EL (cell line): ENCODE measurements at regions not wholly inside any gene's neighbourhood (a gene's known extent, or its start where the extent isn't known, plus 50 kb on each side); places are given as distances from the start of the nearest gene placed in this dataset.

Experiments
- DNase-seq: peaks from one replicate; pipeline ENCODE4 v3.0.0-alpha.2; 2016

DNA sequence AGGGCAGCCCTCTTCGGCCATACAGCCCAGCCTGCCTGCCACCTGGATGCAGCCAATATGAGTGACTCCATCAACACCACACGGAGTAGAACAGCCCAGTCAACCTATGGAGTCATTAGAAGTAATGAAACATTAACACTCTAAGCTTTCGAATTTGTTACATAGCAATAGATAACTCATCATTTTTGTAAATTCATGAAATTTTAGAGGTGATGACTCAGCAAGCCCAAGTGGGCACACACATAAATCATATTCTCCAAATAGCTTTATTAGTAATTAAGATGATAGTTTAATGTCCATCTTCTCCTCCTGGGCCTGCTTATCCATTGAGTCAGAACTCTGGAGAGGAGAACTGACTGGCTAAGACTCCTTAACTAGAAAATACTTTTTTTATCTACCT, 335.0 kb upstream of the KCNH8 start:
- no peak for DNase-seq

DNA sequence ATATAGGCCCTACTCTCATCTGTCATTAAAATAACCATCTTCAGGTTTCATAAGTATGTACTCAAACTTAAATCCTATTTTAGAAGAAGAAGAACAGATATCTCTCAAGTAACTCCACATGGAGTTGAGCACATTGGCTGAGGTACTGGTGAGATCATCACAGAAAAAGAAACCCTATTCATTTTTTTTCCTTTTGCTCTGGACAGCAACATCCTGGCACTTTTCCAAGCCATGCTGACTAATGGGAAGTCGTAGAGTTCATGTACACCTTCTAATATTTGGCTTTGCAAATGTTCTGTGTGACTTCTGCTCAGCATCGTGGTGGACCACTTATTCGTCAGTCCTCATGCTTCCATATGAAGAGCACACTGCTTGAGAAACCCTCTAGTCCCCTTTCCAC, 336.0 kb upstream of the KCNH8 start:
- peak; percentile 0 for DNase-seq

DNA sequence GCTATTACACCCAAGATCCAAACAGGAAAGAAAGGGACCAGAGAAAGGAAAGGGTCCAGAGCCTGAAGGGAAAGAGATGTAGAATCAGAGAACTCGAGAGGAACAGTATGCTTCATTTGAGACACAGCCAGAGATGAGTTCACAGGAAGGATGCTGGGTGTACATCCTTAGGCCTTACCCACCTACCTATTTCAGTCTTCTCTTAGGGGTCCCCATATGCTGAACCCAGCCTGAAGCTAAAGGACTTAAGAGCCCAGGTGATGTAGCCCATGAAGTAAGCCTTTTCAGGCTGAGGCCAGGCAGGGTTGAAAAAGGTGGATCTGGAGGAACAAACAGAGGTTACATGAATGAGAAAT, 338.0 kb upstream of the KCNH8 start:
- no peak for DNase-seq

DNA sequence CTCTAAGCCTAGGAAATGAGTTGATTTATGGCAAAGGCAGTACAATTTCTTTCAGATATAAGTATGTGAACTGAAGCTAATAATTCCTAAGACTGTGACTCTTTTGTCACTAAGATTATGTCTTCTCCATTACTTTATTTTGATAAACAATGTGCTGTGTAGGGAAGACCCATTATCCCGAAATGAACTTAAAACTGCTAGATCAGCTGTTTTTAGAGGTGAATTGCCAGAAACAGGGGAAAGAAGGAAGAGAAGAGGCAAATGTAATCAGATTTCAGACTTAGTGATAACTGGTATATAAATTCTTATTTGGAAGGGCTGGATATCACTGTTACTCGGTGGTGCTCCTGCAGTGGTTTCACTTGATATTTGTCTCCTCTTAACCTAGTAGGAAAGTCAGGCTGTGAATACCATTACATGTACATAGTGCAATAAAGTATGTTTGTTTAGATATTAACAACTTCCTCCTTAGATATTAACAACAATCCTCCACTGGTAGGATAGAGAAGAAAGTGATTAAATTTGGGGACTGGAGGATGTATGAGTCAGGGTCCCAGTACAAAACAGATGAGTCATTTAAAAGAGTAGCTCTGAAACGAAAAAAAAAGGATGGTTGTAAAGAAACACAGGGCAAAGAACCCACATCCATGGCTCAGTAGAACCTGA, 338.5 kb upstream of the KCNH8 start:
- no peak for DNase-seq

DNA sequence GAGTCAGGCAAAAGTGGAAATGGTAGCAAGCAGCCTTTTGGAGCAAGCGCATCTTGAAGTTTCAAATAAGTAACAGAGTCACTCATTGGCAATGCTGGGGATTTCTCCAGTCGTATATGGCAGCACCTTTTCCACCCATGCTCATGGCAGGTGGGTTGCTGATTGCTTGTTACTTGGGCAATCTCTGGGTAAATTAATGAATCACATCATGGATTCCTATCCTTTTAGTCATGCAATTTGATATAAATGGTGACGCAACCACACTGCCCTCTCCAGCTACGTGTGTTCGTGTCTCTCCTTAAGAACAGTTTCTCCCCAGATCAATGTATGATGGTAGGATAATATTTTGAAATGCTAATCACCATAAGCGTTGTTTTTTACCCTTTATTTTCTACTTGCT, 339.9 kb upstream of the KCNH8 start:
- no peak for DNase-seq

DNA sequence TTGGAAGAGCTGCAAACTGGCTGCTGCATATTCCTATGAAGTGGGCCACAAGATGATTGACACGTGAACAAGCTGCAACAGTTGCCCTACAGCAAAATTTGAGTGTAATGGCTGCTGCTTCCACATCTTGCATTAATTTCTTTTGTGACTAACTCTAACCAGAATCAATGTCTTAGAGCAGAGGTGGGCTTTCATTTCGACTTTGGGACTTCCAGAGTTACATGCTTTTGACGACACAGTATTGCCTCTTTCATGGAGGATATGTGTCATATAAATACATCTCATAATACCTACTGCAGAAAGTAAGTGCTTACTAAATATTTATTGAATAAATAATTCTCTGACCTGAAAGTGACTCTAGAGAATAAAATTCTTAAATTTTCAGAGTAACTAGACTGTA, 340.7 kb upstream of the KCNH8 start:
- DNase-seq = no peak

DNA sequence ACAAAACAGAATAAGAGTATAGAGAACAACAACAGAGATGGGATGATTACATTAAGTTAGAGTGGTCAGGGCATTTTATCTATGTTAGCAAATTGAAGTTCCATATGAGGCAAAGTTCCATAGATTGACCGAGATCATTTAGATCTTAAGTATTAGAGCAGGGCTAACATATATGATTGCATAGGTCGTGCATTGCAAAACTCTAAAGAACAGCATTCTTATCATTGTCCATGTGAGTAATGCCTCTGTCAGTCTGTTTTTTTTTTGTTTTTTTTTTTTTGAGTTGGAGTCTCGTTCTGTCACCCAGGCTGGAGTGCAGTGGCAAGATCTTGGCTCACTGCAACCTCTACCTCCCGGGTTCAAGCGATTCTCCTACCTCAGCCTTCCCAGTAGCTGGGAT, 341.7 kb upstream of the KCNH8 start:
- DNase-seq = no peak

DNA sequence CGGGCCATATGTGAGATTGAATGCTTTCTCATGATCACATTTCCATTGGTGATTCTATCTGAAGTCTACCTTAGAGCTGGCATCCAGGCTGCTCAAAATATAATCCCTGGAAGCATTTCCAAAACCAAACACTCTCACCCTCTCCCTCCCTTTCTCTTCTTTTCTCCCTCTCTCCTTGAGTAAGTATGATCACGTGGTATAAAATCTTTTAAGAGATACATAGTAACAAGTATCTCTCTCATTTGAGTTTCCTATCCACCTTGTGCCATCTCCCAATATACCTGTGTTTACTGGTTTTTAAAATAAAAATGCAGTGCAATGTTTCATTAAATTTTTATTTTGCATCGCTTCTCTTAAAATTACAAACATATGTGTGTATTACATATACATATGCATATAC, 350.9 kb upstream of the KCNH8 start:
- DNase-seq = no peak

DNA sequence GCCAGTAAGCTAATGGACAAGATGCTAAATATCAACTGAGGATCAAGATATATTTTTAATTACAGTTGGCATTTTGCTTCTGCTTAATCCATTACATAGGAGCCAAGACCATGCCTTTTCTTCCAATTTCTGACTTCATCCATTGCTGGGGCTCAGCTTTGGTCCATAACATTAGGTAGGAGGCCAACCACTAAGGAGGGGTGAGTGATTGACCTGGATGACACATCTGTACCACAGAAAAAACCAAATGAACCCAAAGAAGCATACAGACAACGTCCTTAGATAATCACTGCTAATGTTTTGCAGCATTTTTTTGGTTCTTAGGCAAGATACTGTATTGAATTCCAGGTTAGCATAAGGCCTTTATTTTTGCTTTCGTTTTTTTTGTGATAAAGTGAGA, 353.2 kb upstream of the KCNH8 start:
- no peak for DNase-seq

DNA sequence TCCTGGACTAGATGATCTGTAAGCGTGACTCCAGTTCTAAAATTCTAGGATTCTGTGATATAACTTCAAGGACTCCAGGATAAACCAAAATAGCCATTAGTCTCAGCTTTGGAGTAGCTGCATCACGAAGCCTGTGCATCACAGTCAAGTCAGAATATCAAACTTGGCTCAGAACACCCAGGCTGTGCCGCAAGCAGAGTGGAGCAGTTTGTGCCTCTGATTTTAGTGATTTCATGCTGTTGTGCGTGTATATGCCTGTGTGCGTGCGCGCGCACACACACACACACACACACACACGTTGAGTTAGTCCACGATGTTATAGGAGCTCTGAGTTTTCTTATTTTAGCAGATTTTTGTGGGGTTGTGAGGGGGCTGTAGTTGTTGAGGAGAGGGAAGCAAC, 356.6 kb upstream of the KCNH8 start:
- no peak for DNase-seq

DNA sequence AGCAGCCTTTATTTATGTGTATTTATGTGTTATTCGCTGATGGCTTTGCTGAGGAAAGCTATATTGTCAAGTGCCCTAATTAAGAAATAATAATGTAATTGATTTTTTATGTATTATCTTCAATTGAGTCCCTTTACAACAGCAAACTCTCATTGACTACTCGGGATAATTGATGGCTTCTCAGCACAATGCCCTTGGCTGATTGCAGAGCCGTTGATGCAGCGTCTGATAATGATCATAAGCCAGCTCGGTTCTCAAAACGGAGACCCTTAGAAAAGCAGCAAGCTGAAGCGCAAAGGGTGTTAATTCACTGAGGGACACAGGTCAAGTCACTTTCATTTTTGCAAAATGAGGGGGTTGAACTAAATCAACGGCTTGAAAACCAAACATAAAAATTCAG, 357.1 kb upstream of the KCNH8 start:
- no peak for DNase-seq

DNA sequence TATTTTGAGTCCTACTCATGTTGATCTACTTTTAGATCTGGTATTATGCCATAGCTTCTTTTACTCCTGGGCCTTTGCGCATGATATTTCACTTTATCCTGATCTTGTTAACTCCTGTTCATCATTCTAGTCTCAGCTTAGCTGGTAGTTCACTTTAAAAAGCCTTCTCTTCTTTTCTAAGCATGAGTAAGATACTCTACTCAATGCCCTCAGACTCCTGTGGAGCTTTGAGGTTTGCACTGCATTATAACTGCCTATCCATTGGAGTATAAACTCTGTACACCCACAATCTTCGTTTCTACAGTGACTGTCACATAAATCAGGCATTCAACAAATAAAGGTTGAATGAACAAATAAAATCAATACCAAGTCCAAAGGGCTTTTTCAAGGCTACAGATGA, 357.9 kb upstream of the KCNH8 start:
- DNase-seq = no peak

DNA sequence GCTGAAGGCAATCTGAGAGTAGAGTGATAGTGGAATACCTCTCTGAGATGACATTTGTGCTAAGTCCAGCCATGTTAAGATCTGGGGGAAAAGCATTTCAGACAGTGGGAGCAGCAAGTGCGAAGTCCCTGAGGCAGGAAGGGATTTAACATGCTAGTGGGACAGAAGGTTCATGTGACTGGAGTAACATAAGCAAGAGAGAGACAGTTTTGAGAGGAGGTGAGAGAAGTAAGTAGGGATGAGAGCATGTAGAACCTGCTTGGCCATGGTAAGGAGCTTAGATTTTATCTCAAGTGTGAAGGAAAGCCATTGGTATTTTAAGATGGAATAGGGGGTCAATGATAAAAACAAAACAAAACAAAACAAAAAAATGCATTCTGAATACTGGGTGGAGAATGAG, 358.6 kb upstream of the KCNH8 start:
- no peak for DNase-seq

DNA sequence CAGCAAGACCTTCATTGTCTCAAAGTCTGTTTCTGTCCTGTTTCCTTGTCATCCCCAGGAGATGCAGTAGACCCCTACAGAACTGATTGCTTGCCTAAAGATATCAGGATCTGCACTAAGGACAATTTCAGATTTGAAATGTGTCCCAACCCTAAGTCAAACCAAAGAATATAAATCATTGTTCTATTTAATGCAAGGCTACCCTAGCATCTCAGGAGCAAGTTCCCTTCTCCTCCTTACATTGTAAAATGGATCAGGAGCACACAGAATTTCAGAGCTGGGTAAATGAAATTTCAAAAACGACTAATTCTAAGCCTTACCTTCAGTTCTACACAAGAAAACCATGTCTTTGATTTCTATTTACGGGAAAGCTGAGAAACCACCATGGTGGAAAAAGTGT, 360.9 kb upstream of the KCNH8 start:
- DNase-seq = no peak

DNA sequence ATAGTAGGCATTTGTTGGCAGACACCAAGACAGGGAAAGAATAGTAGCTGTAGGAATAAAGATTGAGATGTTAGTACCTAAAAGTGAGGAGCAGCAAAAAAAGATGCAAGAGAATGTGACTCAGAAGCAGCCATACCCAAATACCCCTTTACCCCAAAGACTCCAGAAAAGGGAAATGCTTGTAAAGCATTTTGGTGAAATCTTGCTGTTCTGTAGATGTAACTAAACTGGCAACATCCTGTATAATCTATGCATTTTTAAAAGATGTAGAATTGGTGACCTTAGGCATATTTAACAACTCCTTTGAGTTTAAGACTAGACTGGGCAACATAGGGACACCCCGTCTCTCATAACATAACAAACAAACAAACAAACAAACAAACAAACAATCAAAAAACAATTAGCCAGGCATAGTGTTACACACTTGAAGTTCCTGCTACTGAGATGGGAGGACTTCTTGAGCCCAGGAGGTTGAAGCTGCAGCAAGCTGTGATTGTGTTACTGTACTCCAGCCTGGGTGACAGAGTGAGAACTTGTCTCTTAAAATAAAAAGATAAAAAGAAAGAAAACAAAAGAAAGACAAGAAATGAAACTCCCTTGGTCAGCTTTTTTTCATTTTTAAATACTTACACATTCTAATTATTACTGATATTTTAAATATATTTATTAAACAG, 361.5 kb upstream of the KCNH8 start:
- DNase-seq = no peak

DNA sequence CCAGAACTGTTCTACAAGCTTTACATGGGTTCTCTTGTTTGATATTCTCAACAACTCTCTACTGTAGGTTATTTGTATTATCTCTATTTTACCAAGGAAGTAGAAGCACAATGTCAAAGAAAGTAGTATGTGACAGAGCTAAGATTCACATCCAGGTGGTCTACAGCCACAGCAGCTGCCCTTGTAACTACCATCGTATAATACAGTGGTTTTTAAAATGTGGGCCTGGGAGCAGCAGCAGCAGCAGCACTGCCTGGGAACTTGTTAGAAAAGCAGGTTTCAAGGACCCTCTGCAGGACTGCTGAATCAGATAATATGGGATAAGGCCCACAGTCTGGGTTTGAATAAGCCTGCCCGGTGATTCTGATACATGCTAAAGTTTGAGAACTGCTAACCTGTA, 357.1 kb upstream of the SATB1 start:
- no peak for DNase-seq

DNA sequence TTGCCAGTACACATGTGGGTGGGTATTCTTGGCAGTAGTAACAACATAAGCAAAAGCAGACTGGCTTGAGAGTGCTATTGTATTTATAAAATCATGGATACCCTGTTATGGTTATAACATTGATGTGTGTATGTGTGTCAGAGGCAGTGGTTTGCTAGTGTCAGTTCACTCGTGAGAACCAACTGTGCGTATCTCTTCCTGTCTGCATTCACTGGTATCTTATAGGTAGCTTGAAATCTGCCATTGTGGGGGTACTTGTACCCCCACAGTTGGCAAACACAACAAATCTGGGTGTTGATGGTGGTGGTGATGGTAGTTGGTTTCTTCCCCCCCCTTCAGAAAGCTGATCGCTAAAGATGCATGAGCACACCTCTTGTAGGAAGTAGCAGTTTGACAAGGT, 355.8 kb upstream of the SATB1 start:
- DNase-seq = no peak

DNA sequence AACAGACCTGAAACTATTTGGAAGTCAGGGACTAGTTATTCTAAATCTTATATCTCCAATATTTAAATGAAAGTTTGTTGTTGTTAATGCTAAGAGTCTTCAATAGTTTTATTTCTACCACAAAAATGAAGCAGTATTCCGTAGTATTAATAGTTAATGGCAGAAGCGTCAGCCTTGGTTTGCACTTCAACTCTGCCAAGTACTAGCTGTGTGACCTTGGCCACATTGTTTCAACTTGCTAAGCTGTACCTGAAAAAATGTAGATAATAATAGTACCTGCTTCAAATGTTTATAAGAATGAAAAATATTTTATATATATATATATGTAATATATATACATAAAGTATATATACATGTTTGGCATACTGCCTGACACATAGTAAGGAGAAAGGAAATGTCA, 354.6 kb upstream of the SATB1 start:
- no peak for DNase-seq

DNA sequence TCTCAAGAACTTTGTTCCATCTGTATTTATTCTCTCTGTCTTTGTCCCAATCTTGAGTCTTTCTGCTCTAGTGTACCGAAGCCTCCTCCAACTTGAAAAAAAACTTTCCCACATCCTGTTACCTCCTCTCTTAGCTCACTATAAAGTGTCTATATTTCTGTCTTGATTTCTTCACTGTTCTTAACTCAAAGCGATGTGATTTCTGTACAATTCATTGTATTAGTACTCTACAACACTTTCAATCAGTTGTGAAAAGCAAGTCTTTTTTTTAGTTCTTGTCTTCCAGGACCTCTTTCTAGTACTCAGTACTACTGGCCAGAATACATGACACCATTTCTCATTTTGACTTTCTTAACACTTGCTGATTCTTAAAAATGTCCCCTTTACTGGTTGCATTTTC, 353.5 kb upstream of the SATB1 start:
- no peak for DNase-seq

DNA sequence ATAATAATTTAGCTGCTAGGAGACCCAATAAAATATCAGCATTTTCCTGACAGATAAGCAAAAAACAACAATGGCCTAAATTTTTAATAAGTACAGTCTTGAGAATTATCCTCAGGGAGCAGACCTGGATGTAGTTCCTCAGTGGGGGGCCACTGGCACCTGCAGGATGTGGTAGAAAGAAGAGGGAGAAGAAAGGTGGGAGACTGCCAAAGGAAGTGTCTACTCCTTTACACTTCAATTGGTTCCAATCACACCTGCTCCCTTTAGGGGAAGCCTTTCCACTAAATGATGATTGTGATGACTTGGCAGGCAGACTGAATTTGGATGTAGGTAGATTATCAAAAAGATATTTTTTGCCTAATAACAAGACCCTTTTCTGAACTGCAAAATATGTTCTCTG, 353.0 kb upstream of the SATB1 start:
- no peak for DNase-seq

DNA sequence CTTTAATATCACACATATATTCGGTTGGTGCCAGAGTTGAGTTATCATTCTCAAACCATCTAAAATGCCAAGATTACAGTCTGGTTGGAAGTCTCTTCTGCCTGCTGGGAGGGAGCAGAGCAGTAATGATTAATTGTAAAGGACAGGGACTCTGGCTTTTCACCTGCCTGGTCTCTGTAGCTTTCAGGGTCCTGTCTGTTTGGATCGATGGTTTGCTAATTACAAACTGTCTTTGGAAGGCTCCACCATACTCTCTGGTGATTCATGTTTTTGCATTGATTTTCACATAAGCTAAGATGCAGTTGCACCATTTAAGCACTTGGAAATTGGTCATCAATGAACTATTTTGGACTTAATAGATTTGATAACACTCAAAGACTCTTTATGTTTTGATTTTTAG, 350.4 kb upstream of the SATB1 start:
- no peak for DNase-seq

DNA sequence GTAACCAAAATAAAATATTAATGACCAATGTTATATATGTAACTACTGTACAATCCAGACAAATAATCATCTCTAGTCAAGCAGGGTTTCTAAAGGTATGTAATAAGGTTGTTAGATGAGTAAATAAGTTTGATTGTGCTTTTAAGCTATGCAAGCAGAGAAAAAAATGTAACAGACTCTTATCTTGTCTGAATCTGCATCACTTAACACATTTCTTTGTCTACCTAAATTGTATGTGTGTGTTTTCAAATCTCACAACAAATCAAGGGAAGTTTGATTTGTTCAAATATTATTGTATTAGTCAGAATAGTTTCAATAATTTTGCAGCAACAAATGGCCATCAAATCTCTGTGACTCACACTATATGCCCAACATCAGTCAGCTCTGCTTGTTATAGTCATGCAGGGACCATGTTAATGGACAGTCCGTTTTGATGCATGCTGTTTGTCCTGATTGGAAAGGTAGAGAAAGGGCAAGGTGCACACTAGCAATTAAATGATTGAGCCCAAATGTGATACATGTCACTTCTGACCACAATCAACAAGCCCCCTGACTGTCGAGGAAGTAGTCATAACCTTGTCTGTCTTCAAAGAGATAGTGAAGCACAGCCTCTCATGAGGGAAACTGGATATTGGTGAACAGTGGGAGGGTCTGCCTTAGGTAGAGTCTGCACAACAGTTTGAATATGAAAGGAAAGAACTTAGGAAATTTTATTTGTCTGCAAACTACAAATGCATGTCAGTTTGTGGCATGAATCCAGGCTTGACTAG, 349.4 kb upstream of the SATB1 start:
- no peak for DNase-seq

DNA sequence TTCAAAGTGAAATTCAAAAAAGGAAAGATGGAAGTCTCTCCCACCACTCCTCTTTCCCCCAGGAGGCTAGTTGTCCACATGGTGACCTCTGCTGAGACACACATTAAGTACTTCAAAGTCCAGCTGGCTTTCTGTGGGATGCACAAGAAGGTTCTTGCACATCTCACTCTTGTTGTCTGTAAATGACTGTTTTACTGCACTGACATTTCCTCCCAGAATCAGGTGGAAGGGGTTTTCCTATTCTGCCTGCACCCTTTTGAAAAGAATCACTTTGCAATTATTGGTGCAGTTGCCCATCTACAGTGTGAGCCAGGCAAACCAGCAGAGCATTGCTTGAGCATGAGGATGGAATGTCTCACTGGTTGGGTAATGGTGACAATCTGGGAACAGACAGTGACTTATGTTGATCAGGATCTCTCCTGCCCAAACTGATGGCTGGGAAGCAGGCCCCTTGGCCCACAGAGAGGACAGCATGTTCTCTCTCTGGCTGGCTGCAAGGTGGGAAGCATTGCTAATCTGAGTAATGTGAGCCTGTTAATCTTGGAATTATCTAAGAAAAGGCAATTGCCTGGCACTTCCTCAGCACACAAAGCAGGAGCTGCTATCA, 347.7 kb upstream of the SATB1 start:
- DNase-seq = no peak

DNA sequence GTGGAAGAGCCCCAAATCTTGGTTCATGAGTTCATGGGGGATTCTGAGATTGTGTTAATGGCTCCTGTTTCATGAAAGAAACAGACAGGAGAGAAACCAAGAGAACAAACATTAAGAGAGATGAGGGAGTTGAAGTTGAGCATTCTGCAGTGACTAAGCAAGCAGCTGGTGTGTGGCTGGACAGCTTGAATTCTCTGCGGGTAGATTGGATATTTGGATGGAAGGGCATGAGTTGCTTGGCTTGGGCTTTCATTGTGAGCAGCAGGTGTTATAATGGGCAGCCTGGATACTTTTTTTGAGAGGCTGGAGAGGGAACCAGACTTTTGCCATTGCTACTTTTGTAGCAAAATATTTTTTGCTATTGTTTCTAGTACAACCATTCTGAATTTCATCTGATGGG, 346.8 kb upstream of the SATB1 start:
- DNase-seq = no peak
